Neuronal stem cell (in vitro differentiated cells): ENCODE measurements at regions not wholly inside any gene's neighbourhood (a gene's known extent, or its start where the extent isn't known, plus 50 kb on each side); places are given as distances from the start of the nearest gene placed in this dataset.

Experiments
- DNase-seq: peaks from one replicate; pipeline ENCODE4 v3.0.0-alpha.2; 2013; ENCODE audit warnings: low spot score
- H2AFZ ChIP-seq: one replicate; pipeline ENCODE4 v1.6.1; 2013; ENCODE audit warnings: mild to moderate bottlenecking, low read length, inconsistent platforms
- H2AK5ac ChIP-seq: 2 replicates; pipeline ENCODE4 v1.6.1; 2013; ENCODE audit warnings: low read depth, mild to moderate bottlenecking, inconsistent platforms, low read length, moderate library complexity, mixed read lengths
- H2BK120ac ChIP-seq: 2 replicates; pipeline ENCODE4 v1.6.1; 2013; ENCODE audit warnings: low read depth, mild to moderate bottlenecking, inconsistent platforms, low read length, moderate library complexity, mixed read lengths
- H2BK12ac ChIP-seq: one replicate; pipeline ENCODE4 v1.6.1; 2013; ENCODE audit warnings: low read length, inconsistent platforms
- H2BK15ac ChIP-seq: 2 replicates; pipeline ENCODE4 v1.6.1; 2013; ENCODE audit warnings: mild to moderate bottlenecking, low read length, inconsistent platforms, mixed read lengths
- H2BK5ac ChIP-seq: one replicate; pipeline ENCODE4 v1.6.1; 2013; ENCODE audit warnings: inconsistent platforms, mild to moderate bottlenecking, low read length, moderate library complexity
- H3K14ac ChIP-seq: one replicate; pipeline ENCODE4 v1.6.1; 2013; ENCODE audit warnings: low read length, inconsistent platforms
- H3K18ac ChIP-seq: 2 replicates; pipeline ENCODE4 v1.6.1; 2013; ENCODE audit warnings: low read length, inconsistent platforms
- H3K23ac ChIP-seq: 2 replicates; pipeline ENCODE4 v1.6.1; 2013; ENCODE audit warnings: low read depth, mild to moderate bottlenecking, mixed read lengths, low read length, inconsistent platforms; ENCODE audit not compliant: poor library complexity
- H3K27ac ChIP-seq: replicated peaks from 3 replicates; pipeline ENCODE4 v1.5.1; 2013; ENCODE audit warnings: low read length, inconsistent platforms
- H3K27me3 ChIP-seq, 3 experiments: 2 replicates each; pipeline ENCODE4 v1.6.1; 2013; ENCODE audit warnings: low read length in 3 of 3, mild to moderate bottlenecking in 2 of 3, inconsistent platforms in 1 of 3, low read depth in 1 of 3, mixed read lengths in 1 of 3, moderate library complexity in 1 of 3; ENCODE audit not compliant: control insufficient read depth in 3 of 3, insufficient read depth in 3 of 3
- H3K36me3 ChIP-seq, 2 donors: replicated peaks in 1 of 2; 2 replicates each; pipeline ENCODE4 v1.6.1; 2013; ENCODE audit warnings: low read length in 2 of 2; ENCODE audit not compliant: control insufficient read depth in 2 of 2, insufficient read depth in 2 of 2
- H3K4ac ChIP-seq: 2 replicates; pipeline ENCODE4 v1.6.1; 2013; ENCODE audit warnings: inconsistent platforms, mild to moderate bottlenecking, low read length, moderate library complexity
- H3K4me1 ChIP-seq, 2 donors: 1 replicate in 1 of 2; 2 replicates in 1 of 2; pipeline ENCODE4 v1.6.1; 2013; ENCODE audit warnings: low read length in 2 of 2, low read depth in 1 of 2; ENCODE audit not compliant: control insufficient read depth in 2 of 2, insufficient read depth in 1 of 2
- H3K4me2 ChIP-seq: one replicate; pipeline ENCODE4 v1.6.1; 2013; ENCODE audit warnings: mild to moderate bottlenecking, low read length, inconsistent platforms; ENCODE audit not compliant: insufficient read depth, poor library complexity, severe bottlenecking
- H3K4me3 ChIP-seq, 2 donors: 2 replicates each; pipeline ENCODE4 v1.5.1; 2013; ENCODE audit warnings: low read length in 2 of 2, mild to moderate bottlenecking in 2 of 2, inconsistent platforms in 1 of 2, moderate library complexity in 1 of 2
- H3K79me1 ChIP-seq: one replicate; pipeline ENCODE4 v1.6.1; 2013; ENCODE audit warnings: low read depth, mild to moderate bottlenecking, inconsistent platforms, low read length, moderate library complexity
- H3K9ac ChIP-seq: one replicate; pipeline ENCODE4 v1.6.1; 2013; ENCODE audit warnings: mild to moderate bottlenecking, low read depth, low read length, inconsistent platforms; ENCODE audit not compliant: poor library complexity
- H3K9me3 ChIP-seq, 2 donors: replicated peaks in 1 of 2; 2 replicates each; pipeline versions ENCODE3 to v1.6.1; 2013; ENCODE audit warnings: low read length in 2 of 2, mild to moderate bottlenecking in 2 of 2, inconsistent platforms in 1 of 2, low read depth in 1 of 2, mixed read lengths in 1 of 2, moderate library complexity in 1 of 2; ENCODE audit not compliant: control insufficient read depth in 2 of 2, insufficient read depth in 1 of 2
- H4K8ac ChIP-seq: one replicate; pipeline ENCODE4 v1.6.1; 2013; ENCODE audit warnings: low read depth, mild to moderate bottlenecking, inconsistent platforms, low read length, moderate library complexity
- H4K91ac ChIP-seq: one replicate; pipeline ENCODE4 v1.6.1; 2013; ENCODE audit warnings: low read length, low read depth, mild to moderate bottlenecking, inconsistent platforms; ENCODE audit not compliant: poor library complexity
- WGBS, 2 donors: extraction: QIAGEN DNeasy Blood & Tissue Kit; methylation state at CpG; one replicate each; pipeline ENCODE4 v1.1.7; 2013; ENCODE audit warnings: missing lambda C conversion rate in 2 of 2, mixed read lengths in 1 of 2; ENCODE audit not compliant: insufficient read length in 2 of 2, insufficient replicate concordance in 1 of 2; ENCODE audit errors: extremely low coverage in 2 of 2; 5-methylcytosine and 5-hydroxymethylcytosine counted together

- DNase-seq, result no peak
- Histone ChIP-seq H3K27me3 (no peaks in the 10 kb centered on the region), H3K4me2 (no peak overlapping the region), H2BK120ac (no peak overlapping the region), H3K23ac (no peak overlapping the region), H3K4me3 (peak overlapping the region in 1 of 2 donors; percentile 55), H3K9ac (no peak overlapping the region), H3K4me1 (no peaks in the 10 kb centered on the region), H3K9me3 (peaks cover 0 to 26% of the 10 kb centered on the region in 2 donors), H3K14ac (no peak overlapping the region), H2BK12ac (no peak overlapping the region), H3K79me1 (peaks cover 2% of the 10 kb centered on the region), H4K91ac (no peak overlapping the region), H2BK5ac (no peak overlapping the region), H3K36me3 (no peaks in the 10 kb centered on the region), H4K8ac (no peak overlapping the region), H2BK15ac (no peak overlapping the region), H3K4ac (no peak overlapping the region), H2AFZ (no peak overlapping the region), H3K27ac (no peak overlapping the region), H3K18ac (no peak overlapping the region), H2AK5ac (no peak overlapping the region)
- whole genome bisulfite sequencing, 2 donors, result no CpG with 5 or more reads among the region's 58 CpGs
Measured at GRCh38 chr20:29296256-29297230, 1960.9 kb upstream of the DEFB115 start.

- WGBS, 2 donors, result no CpG with 5 or more reads among the region's 70 CpGs
- H3K9ac ChIP-seq, result no peak overlapping the region
- no peak overlapping the region for H2AK5ac ChIP-seq
- H3K4me3 ChIP-seq, result no peak overlapping the region
- H3K27ac ChIP-seq, result no peak overlapping the region
- H2AFZ ChIP-seq, result no peak overlapping the region
- H4K8ac ChIP-seq, result no peak overlapping the region
- no peak overlapping the region for H2BK12ac ChIP-seq
- H3K36me3 ChIP-seq, result no peaks in the 10 kb centered on the region
- DNase-seq, result no peak
- H2BK120ac ChIP-seq, result no peak overlapping the region
- no peak overlapping the region for H3K4ac ChIP-seq
- peaks cover 0 to 29% of the 10 kb centered on the region in 2 donors for H3K9me3 ChIP-seq
- H3K23ac ChIP-seq, result no peak overlapping the region
- H3K18ac ChIP-seq, result no peak overlapping the region
- no peak overlapping the region for H3K4me2 ChIP-seq
- no peak overlapping the region for H4K91ac ChIP-seq
- no peak overlapping the region for H2BK15ac ChIP-seq
- no peaks in the 10 kb centered on the region for H3K27me3 ChIP-seq
- no peak overlapping the region for H2BK5ac ChIP-seq
- H3K4me1 ChIP-seq, result no peaks in the 10 kb centered on the region
- peaks cover 2% of the 10 kb centered on the region for H3K79me1 ChIP-seq
- H3K14ac ChIP-seq, result peak overlapping the region; percentile 21
Measured at GRCh38 chr20:29297411-29298270, 1959.8 kb upstream of the DEFB115 start.

- H3K23ac ChIP-seq, result no peak overlapping the region
- H3K18ac ChIP-seq, result no peak overlapping the region
- H3K36me3 ChIP-seq, result no peaks in the 10 kb centered on the region
- H3K14ac ChIP-seq, result no peak overlapping the region
- peaks cover 4% of the 10 kb centered on the region for H3K79me1 ChIP-seq
- peaks cover 0 to 32% of the 10 kb centered on the region in 2 donors for H3K9me3 ChIP-seq
- no peak overlapping the region for H4K8ac ChIP-seq
- DNase-seq, result no peak
- H3K27ac ChIP-seq, result no peak overlapping the region
- no CpG with 5 or more reads among the region's 12 CpGs for WGBS, 2 donors
- H4K91ac ChIP-seq, result no peak overlapping the region
- no peak overlapping the region for H3K4ac ChIP-seq
- no peak overlapping the region for H2AFZ ChIP-seq
- no peaks in the 10 kb centered on the region for H3K27me3 ChIP-seq
- no peak overlapping the region for H2AK5ac ChIP-seq
- no peaks in the 10 kb centered on the region for H3K4me1 ChIP-seq
- H3K4me3 ChIP-seq, result no peak overlapping the region
- H2BK120ac ChIP-seq, result no peak overlapping the region
- H2BK5ac ChIP-seq, result no peak overlapping the region
- H3K9ac ChIP-seq, result peak overlapping the region; percentile 12
- H2BK15ac ChIP-seq, result no peak overlapping the region
- no peak overlapping the region for H3K4me2 ChIP-seq
- H2BK12ac ChIP-seq, result no peak overlapping the region
Measured at GRCh38 chr20:29298271-29298590, 1959.2 kb upstream of the DEFB115 start.
